ENCODE measurements at regions not wholly inside any gene's neighbourhood (a gene's known extent, or its start where the extent isn't known, plus 50 kb on each side); places are given as distances from the start of the nearest gene placed in this dataset.

- DNase-seq: no peak
Observed at GRCh38 chr2:236499691-236500578, 69.7 kb upstream of the ACKR3 start.

- DNase-seq: no peak
Observed at GRCh38 chr2:236501026-236501425, 68.6 kb upstream of the ACKR3 start.

GRCh38 chr2:236501531-236501930, 68.1 kb upstream of the ACKR3 start:
- no peak for DNase-seq

- DNase-seq: no peak
Observed at GRCh38 chr2:236503100-236503499, 66.5 kb upstream of the ACKR3 start.

DNA sequence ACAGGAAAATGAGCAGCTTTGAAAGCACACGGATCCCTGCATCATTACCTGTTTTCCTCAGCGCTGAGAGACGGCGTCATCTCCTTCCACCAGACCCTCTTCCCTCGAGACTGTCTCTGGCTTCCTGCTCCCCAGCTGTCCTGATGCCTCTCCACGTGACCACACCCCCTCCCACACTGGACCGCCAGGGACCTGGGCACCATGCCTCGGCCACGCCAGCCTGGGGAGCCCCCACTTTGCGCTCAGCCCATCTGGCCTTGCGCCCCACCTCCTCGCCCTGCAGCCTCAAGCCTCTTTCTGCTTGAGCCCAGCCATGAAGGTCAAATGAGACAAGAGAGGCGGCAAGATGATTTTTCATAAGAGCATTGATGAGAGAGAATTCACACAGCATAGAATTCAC, 66.0 kb upstream of the ACKR3 start:
- no peak for DNase-seq

DNA sequence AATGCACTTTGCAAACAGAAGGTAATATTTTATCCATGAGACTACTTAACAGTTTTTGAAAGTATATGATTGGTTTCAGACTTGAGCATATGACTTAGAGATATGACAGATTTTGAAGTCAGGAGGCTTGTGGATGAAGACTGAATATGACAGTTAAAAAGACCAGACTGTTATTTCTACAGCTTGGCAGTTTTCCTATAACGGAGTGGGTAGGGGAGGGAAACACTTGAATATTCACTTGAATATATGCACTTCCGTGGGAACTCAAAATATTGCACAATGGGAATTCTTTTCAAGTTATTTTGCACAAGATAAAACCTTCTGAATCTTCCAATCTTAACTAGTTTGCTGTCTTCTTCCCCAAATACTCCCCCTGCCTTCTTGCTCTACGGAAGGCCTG, 64.6 kb upstream of the ACKR3 start:
- DNase-seq: no peak

DNA sequence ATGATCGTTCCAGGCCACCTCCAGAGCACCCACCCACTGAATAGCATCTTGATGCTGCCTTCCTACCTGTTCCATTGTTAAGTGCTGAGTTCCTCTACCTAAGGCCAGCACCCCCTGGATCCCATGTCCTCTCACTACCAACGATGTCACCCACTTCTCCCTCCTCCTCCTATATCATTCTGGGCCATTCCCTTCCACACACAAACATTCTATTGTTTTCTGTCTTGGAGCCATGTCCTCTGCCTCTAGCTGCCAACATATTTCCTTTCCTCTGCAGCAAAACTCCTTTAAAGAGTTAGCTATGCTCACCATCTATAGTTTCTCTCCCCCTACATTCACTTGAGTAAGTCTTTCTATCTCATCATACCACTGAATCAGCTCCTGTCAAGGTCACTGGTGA, 64.0 kb upstream of the ACKR3 start:
- DNase-seq: no peak

- peak in 3 of 4 experiments; percentile 4 to 37 (median 15) for DNase-seq
Observed at GRCh38 chr2:236507393-236508085, 62.1 kb upstream of the ACKR3 start.

DNA sequence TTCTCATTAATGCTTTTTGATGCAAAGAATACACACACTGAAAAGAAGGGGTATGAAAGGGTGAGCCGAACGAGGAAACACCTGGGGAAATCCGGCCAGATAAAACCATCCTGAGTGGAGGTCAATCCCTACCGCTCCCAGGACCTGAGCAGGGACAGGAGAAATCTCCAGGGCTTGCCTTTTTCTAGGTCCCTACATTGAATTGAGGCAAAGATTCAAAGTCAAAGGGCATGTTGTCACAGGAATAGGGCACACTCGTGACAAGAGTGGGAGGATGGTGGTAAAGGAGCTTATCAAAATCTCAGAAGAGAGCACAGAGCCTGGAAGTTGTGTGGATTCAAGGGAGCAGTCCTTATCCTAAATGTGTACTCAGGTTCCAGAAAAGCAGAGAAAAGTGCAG, 61.2 kb upstream of the ACKR3 start:
- no peak for DNase-seq

DNA sequence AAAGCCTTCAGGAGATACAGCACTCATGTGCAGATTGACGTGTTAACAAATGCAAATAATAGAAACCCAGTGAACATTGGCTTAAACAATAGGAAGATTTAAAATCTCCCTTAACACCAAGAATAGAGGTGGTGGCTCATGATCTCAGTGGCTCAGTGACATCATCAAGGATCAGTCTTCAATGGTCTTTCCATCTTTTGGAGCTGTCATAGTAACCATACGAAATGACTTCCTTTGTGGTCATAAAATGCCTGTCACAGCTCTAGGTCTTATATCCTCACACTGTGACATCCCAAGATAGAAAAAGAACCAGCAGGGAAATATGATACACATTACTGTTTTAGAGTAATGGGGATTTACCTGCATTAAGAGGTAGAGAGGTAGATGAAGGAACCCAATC, 59.6 kb upstream of the ACKR3 start:
- no peak for DNase-seq

GRCh38 chr2:236511266-236511665, 58.4 kb upstream of the ACKR3 start:
- no peak for DNase-seq

- DNase-seq: no peak
Observed at GRCh38 chr2:236512267-236512666, 57.4 kb upstream of the ACKR3 start.

- peak; percentile 28 to 48 (median 40) for DNase-seq
Observed at GRCh38 chr2:236512902-236513435, 56.7 kb upstream of the ACKR3 start.

DNA sequence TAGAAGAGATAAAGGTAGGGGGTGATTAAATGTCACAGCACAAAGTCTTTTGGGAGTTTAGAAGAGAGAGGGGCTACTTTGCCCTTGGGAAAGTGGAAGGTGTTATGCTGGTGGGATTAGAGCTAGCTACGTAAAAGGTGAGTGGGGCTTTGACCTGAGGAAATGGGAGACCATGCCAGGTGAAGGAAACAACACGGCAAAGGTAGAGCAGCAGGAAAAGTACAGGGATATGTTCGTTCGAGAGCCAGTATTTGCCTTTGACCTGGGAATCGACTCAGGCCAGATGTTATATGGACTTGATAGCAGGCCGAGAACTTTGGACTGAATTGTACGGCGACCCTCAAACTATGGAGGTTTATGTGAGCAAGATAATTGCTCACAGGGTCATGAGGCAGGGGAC, 55.7 kb upstream of the ACKR3 start:
- no peak for DNase-seq

DNA sequence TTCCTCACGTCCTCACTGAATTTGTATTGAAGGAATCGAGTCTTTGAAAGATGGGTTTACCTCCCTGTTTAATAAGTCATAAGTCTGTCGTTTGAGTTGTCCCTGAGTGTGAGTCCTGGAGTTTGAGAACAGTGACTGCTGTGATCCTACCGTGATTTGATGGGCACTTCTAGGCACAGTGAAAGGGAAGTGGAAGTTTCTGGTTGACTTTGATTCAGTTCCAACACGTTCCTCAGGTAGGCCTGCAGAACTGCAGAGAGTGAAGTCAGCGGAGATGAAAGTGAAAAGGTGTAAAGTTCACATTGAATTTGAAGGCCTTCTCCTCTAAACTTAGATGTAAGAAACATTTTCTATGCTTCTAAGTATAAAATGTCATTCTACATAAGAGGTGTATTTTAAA, 52.9 kb upstream of the ACKR3 start:
- DNase-seq: no peak

- DNase-seq: no peak
Observed at GRCh38 chr2:236517251-236518031, 52.2 kb upstream of the ACKR3 start.

Measured in activated CD4-positive, CD25-positive, alpha-beta regulatory T cell (primary cell).